ENCODE measurements at regions not wholly inside any gene's neighbourhood (a gene's known extent, or its start where the extent isn't known, plus 50 kb on each side); places are given as distances from the start of the nearest gene placed in this dataset.

- no peak for DNase-seq (ENCODE audit: low read depth)
These were observed 246.5 kb upstream of the MDFIC2 start for GRCh38 chr3:70558956-70559355.

DNA sequence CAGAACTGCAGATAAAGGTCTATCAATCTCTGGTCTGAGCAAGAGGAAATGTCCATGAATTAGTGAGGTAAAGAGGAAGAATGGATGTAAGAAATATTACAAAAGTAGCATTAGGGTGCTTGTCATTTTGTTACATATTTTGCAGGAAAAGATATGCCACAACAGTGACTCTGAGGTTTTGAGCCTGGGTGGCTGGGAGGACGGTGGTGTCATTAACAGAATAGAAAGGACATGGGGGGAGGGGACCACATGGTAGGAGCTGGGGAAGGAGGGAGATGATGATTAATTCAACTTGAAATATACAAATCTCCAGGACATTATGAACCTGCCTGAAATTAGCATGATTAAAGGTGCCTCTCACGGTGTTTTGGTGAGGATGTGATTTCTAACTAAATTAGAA lies 245.5 kb upstream of the MDFIC2 start:
- no peak for DNase-seq (ENCODE audit: low read depth)

GRCh38 chr3:70556056-70556455 lies 243.6 kb upstream of the MDFIC2 start:
- DNase-seq (ENCODE audit: low read depth): no peak

DNA sequence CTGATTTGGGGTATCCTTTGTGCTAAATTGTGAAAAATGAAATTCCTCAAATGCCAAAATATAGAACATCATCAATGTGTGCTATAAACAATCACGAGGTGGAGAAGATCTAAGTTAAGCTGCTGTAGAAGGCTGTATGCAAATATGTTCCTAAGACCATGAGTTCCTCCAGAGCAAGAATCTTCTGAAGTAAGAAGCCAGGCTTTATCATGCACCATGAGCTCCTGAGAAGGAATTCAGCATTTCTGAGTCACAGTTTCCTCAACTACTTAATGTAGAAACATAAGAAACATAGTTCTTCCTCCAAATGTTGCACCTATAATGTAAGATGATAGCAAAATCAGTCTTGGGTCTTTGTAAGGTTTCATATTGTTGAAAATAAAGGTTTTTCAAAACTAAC lies 241.7 kb upstream of the MDFIC2 start:
- DNase-seq (ENCODE audit: low read depth): no peak

DNA sequence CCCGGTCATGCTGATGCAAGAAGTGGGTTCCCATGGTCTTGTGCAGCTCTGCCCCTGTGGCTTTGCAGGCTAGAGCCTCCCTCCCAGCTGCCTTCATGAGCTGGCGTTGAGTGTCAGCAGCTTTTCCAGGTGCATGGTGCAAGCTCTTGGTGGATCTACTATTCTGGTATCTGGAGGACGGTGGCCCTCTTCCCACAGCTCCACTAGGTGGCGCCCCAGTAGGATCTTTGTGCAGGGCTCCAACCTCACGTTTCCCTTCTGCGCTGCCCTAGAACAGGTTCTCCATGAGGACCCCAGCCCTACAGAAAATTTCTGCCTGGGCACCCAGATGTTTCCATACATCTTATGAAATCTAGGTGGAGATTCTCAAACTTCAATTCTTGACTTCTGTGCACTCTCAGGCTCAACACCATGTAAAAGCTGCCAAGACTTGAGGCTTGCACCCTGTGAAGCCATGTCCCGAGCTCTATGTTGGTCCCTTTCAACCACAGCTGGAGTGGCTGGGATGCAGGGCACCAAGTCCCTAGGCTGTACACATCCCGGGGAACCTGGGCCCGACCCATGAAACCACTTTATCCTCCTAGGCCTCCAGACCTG lies 238.4 kb upstream of the MDFIC2 start:
- DNase-seq (ENCODE audit: low read depth): peak; percentile 8

DNA sequence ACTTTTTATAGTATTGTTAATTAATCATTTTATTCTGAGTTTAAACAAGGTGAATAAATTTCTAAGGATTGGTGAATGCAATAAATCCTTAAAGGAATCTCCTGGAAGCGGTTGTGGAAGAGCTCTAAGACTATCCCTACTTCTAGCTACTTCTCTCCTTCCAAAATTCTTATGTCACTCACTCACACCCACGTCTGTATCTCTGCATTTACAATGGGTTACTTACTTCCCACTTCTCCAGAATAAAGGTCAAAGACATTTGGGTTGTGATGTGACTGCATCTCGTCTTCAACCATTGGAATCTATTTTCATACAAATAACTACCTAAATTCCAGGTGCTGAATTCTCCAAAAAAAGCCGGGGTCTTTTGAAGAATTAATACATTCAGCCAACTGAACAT lies 234.2 kb upstream of the MDFIC2 start:
- DNase-seq (ENCODE audit: low read depth): no peak

DNA sequence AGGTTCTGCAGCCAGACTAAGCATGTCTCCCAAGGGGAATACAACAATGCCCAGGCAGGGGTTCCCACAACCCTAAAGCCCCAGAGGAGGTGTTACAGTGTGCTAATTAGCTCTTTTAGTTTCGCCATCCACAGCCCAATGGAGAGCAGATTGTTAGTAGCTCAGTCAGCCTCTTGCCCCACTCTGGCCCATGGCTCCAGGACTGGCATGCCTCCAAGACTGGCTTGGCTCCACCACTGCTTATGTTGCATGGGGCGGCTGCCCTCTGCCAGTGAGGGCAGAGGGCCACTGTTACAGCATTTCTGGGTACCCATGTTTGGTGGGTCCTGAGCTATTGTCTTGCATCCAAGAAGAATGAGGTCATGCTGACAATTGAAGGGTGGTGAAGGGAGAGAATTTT lies 231.1 kb upstream of the MDFIC2 start:
- no peak for DNase-seq (ENCODE audit: low read depth)

DNA sequence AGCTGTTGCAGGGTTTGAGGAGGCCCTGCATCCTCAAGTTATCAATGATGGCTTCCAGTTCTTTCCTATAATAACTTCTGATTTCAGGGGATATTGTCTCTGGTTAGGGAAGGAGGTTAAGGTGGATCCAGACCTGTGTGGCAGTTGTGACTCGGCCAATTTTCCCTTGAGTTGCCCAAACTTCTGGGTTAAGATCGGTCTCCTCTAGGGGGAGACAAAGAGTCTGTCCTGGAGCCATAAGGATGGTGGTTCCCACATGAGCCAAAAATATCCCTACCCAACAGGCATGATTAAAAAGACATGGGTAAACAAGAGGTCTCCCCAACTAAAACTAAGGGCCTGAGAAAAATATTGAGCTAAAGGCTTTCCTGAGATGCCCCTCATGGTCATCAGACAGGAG lies 227.5 kb upstream of the MDFIC2 start:
- DNase-seq (ENCODE audit: low read depth): no peak

DNA sequence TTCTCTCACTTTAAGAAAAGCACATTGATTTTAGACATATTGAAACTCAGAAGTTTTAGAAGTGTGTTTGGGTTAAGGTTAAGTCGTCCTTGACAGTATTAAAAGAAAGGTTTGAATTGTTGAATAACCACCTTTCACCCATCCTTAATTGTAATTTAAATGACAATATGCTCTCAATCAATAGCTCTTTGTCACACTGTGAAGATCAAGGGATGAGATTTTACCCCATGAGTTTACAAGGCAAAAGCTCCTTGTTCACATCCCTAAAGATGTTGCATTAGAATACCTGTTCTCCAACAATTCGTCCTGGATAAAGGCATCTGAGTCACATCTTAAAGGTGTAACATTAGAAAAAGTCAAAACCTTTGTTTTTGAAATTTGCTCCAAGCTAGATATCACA lies 220.4 kb upstream of the MDFIC2 start:
- DNase-seq (ENCODE audit: low read depth): no peak

DNA sequence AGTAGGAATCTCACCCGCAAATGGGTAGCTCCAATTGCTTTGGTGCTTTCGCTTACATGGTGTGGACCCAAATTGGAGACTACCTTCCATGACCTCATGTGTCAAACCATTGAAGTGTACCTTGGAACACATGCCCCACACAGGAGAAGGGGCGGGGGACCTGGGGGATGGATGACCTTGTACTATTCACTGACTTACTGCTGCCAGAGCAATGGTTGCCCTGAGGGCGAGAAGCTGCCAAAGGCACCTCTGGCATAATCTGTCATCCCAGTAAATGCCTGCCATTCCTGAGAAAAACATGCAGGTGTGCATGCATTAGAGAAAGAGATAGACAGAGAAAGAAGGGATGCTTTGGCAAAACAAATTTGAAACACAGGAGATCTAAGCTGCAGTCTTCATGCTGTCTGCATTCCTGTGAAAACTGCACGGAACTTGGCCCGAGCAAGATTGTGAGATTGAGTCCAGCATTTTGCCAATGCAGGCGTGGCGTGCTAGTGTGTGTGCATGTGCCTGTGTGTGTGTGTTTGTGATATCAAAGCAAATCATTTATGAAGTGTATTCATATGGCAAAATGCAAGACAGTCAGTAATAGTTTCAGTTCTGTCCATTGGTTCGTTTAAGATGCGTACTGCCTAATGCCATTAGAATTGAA lies 219.5 kb upstream of the MDFIC2 start:
- no peak for DNase-seq (ENCODE audit: low read depth)

DNA sequence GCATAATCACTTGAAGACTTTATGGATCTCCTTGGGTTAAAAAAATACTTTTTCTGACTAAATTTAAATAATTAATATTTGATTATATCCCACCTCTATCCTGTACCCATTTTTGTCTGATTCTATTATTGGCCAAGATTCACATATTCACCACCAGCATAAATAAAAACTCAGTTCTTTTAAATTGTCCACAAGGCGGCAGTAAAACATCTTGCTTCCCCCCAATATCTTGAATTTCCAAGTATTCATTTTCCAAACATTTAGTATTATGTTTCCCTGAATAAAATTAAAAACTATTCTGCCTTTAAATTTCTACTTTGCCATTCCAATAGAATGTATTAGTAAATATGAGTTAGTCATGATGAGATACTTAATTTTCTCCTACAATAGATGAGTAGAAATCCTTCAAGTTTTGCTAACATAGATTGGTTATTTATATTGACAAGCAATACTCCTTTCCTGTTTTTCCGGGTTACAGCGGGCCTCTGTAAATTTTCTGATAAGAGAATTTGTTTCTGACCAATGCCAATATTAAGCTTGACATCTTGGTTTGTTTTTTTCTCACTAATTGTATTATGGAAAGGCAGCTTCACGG lies 218.7 kb upstream of the MDFIC2 start:
- DNase-seq (ENCODE audit: low read depth): no peak

GRCh38 chr3:70530626-70531025 lies 218.2 kb upstream of the MDFIC2 start:
- no peak for DNase-seq (ENCODE audit: low read depth)

GRCh38 chr3:70527026-70527425 lies 214.6 kb upstream of the MDFIC2 start:
- no peak for DNase-seq (ENCODE audit: low read depth)

- DNase-seq (ENCODE audit: low read depth): no peak
These were observed 207.6 kb upstream of the MDFIC2 start for GRCh38 chr3:70519913-70520659.

DNA sequence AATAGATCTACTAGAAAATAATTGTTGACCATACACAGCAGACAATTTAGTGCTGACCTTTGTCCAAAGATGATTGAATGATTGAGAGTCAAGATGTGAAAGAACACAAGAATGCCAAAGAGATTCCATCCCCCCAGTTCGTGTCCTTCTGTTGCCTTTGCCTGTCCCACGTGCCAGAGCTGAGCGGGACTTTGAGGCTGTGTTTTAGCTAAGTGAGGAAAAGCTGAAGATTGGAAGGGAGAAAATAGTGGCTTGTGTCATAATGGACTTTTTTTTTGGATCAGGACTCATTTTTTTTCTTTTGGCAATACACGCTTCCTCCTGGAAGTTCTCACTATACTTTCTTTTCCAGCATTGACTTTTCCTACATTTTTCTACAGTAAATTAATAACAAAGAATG lies 206.6 kb upstream of the MDFIC2 start:
- DNase-seq (ENCODE audit: low read depth): no peak

GRCh38 chr3:70518356-70518755 lies 205.9 kb upstream of the MDFIC2 start:
- no peak for DNase-seq (ENCODE audit: low read depth)

DNA sequence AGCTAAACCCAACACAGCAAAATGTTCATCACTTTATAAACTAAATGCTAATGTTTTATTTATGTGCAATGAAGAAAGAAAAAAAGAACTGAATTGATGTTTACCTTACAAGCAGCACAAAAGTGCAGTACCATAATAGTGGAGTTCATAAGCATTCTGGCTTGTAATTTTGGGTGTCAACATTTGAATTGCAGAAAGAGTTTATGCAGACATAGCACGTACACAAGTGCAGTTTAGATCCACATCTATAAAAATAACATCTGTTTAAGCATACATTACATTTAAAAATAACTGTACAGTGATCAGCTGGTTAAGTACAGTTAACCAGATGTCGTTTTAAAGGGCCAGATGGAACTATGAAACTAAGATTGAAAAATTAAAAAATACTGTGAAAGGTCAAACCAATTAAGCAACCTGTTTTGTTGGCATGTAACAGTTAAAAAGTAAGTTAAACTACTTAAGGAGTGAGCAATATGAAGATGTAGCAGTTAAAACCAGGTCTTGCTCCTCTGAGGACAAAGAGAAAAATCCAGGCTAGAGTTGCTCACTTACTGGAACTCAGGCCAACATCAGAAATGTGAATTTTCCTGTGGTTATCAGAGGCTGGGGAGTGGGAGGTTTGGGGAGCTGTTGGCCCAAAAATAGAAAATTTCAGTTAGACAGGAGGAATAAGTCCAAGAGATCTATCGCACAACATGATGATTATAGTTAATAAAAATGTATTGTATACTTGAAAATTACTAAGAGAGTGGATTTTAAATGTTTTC lies 204.9 kb upstream of the MDFIC2 start:
- DNase-seq (ENCODE audit: low read depth): no peak

- DNase-seq (ENCODE audit: low read depth): no peak
These were observed 203.6 kb upstream of the MDFIC2 start for GRCh38 chr3:70516076-70516475.

DNA sequence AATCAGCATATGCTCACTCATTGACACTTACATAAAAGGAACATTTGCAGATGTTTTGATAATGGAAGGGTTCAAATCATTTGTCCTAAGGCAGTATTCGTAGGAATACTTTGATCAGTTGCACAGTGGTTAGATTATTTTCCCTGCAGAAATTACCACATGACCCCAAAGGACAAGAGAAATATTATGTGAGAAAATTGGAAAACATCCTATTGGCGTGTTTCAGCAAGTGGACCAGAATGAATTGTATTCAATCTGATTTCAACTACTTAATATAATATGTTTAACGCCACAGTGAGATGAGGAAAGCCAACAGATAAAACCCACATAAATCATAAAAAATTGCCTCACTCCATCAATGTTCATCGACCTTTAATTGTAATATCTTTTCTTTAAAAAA lies 195.0 kb upstream of the MDFIC2 start:
- DNase-seq (ENCODE audit: low read depth): no peak

DNA sequence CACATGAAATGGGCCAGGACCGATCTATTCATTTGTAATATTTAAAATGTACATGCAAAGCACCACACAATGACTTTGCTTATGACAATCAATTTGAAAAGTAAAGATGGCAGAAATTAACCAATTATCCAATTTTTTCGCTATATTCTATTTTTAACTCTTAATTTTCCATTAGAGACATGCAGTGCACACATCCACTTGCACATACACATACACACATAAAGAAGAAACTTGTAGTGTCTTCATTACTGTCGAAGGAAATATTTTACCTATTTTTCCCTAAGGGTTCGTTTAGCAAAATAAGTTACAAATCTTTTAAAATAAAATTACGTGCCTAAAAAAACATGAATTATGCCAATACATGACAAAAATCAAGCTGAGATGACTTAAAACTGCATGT lies 194.3 kb upstream of the MDFIC2 start:
- DNase-seq (ENCODE audit: low read depth): no peak

- DNase-seq (ENCODE audit: low read depth): no peak
These were observed 189.1 kb upstream of the MDFIC2 start for GRCh38 chr3:70501561-70501960.

DNA sequence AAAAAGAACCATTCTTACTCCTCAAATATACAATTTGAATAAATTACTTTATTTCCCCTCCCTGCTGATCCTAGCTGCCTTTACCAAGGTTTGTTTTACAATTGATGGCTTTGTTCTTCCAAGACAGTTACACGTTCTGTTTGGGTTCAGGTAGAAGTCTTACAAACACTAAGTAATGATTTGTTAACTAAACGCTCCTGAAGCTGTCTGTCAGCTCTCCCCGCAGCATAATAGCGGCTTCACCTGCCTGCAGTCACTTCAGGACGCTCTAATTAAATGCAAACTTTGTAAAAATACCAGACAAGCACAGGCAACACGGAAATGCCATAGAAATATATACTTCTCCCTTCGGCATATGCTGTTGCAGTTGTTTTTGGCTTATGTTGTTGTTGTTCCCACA lies 176.4 kb upstream of the MDFIC2 start:
- no peak for DNase-seq (ENCODE audit: low read depth)
